ENCODE measurements at regions not wholly inside any gene's neighbourhood (a gene's known extent, or its start where the extent isn't known, plus 50 kb on each side); places are given as distances from the start of the nearest gene placed in this dataset.
A peak's percentile ranks its signal among the peaks of the same experiment; 100 is the strongest.

- TF ChIP-seq POLR2A (IDR thresholded peaks at IDR 0.05) (no peak), CTCF (IDR thresholded peaks at IDR 0.05) (no peak), POLR2AphosphoS5 (IDR thresholded peaks at IDR 0.05; ENCODE audit: insufficient read depth in 1 of 2, low read depth in 1 of 2) (peak; percentile 42 to 76)
Measured at GRCh38 chr11:115623021-115623451, 118.8 kb upstream of the CADM1 start.
